CD4-positive, alpha-beta T cell treated with Interleukin-2 at 100 ng/mL for 4 hours (primary cell): ENCODE measurements at regions not wholly inside any gene's neighbourhood (a gene's known extent, or its start where the extent isn't known, plus 50 kb on each side); places are given as distances from the start of the nearest gene placed in this dataset.
"Not testable (repeated sequence)": the region's sequence is repeated elsewhere in the genome, so short reads cannot be mapped to it uniquely, and the experiment has no call there.

Experiments used
- DNase-seq: peaks from one replicate; pipeline ENCODE4 v3.0.0-alpha.2; 2020; ENCODE audit warnings: low spot score

- no peak for DNase-seq
Measured at GRCh38 chr2:175829741-175830140, 172.3 kb downstream of the LNPK start.

GRCh38 chr2:175827856-175828255, 174.2 kb downstream of the LNPK start:
- DNase-seq, result no peak

GRCh38 chr2:175824243-175824642, 177.8 kb downstream of the LNPK start:
- no peak for DNase-seq

GRCh38 chr2:175823707-175824073, 178.4 kb downstream of the LNPK start:
- DNase-seq, result no peak

GRCh38 chr2:175823002-175823706, 178.9 kb downstream of the LNPK start:
- no peak for DNase-seq

- DNase-seq, result no peak
Measured at GRCh38 chr2:175817221-175817620, 184.8 kb downstream of the LNPK start.

GRCh38 chr2:175815537-175815936, 186.5 kb downstream of the LNPK start:
- DNase-seq, result no peak

- DNase-seq, result no peak
Measured at GRCh38 chr2:175811971-175812370, 190.1 kb downstream of the LNPK start.

- no peak for DNase-seq
Measured at GRCh38 chr2:175808858-175809257, 193.2 kb downstream of the LNPK start.

GRCh38 chr2:175808078-175808477, 194.0 kb downstream of the LNPK start:
- no peak for DNase-seq

GRCh38 chr2:175807031-175807873, 194.8 kb downstream of the LNPK start:
- DNase-seq, result no peak

GRCh38 chr2:175806570-175806969, 195.5 kb downstream of the LNPK start:
- no peak for DNase-seq

GRCh38 chr2:175806125-175806490, 196.0 kb downstream of the LNPK start:
- DNase-seq, result no peak

- DNase-seq, result no peak
Measured at GRCh38 chr2:175805442-175806124, 196.5 kb downstream of the LNPK start.

GRCh38 chr2:175804122-175804521, 197.9 kb downstream of the LNPK start:
- DNase-seq, result no peak

GRCh38 chr2:175796422-175796821, 205.6 kb downstream of the LNPK start:
- DNase-seq, result not testable (repeated sequence)

- no peak for DNase-seq
Measured at GRCh38 chr2:175793648-175794047, 208.4 kb downstream of the LNPK start.

- no peak for DNase-seq
Measured at GRCh38 chr2:175792881-175793280, 209.2 kb downstream of the LNPK start.

GRCh38 chr2:175792199-175792598, 209.9 kb downstream of the LNPK start:
- DNase-seq, result no peak

GRCh38 chr2:175786471-175787124, 215.5 kb downstream of the LNPK start:
- DNase-seq, result no peak

- not testable (repeated sequence) for DNase-seq
Measured at GRCh38 chr2:175777337-175777736, 224.7 kb downstream of the LNPK start.

GRCh38 chr2:175769200-175769599, 232.9 kb downstream of the LNPK start:
- no peak for DNase-seq
